Calu3 (cell line): ENCODE measurements at regions not wholly inside any gene's neighbourhood (a gene's known extent, or its start where the extent isn't known, plus 50 kb on each side); places are given as distances from the start of the nearest gene placed in this dataset.

Experiments used
- BruUV-seq: library from RNA; stranded (reverse); fragments of 400-500 nt; replicated peaks from 2 replicates; lab custom pipeline; 2021; lab: Mats Ljungman, UMichigan
- CTCF ChIA-PET: fragments of 300-600 bp; sonication (Branson Sonifier 250); formaldehyde crosslinking; loops from one replicate; lab custom pipeline; 2022; ENCODE audit warnings: antibody characterized with exemption; lab: Charles Lee
- DNase-seq: peaks from one replicate; pipeline ENCODE4 v3.0.0; 2022
- H3K27ac Mint-ChIP-seq: one replicate; pipeline ENCODE4 v1.8.0; 2022; ENCODE audit warnings: mixed read lengths; ENCODE audit not compliant: unreplicated experiment
- H3K27me3 Mint-ChIP-seq: one replicate; pipeline ENCODE4 v1.8.0; 2022; ENCODE audit warnings: mixed read lengths; ENCODE audit not compliant: unreplicated experiment
- H3K36me3 Mint-ChIP-seq: one replicate; pipeline ENCODE4 v1.8.0; 2022; ENCODE audit warnings: mild to moderate bottlenecking, moderate library complexity, mixed read lengths; ENCODE audit not compliant: insufficient read depth, unreplicated experiment
- H3K4me1 Mint-ChIP-seq: one replicate; pipeline ENCODE4 v1.8.0; 2022; ENCODE audit warnings: mild to moderate bottlenecking, low read depth, mixed read lengths; ENCODE audit not compliant: unreplicated experiment
- H3K4me3 Mint-ChIP-seq: one replicate; pipeline ENCODE4 v1.8.0; 2022; ENCODE audit warnings: mild to moderate bottlenecking, low read depth, moderate library complexity, mixed read lengths; ENCODE audit not compliant: unreplicated experiment
- H3K9me3 Mint-ChIP-seq: one replicate; pipeline ENCODE4 v1.8.0; 2022; ENCODE audit warnings: low read depth, mixed read lengths; ENCODE audit not compliant: unreplicated experiment
- CTCF ChIP-seq: fragments of 200-600 bp; IDR thresholded peaks from one replicate; pipeline ENCODE4 v1.8.0; 2022; ENCODE audit warnings: antibody characterized with exemption; ENCODE audit not compliant: unreplicated experiment
- intact Hi-C: fragments of 100-400 bp; cut with micrococcal nuclease; formaldehyde crosslinking; loops from one replicate; pipeline ENCODE4 v1.10.0; 2022; ENCODE audit not compliant: unreplicated experiment

GRCh38 chr13:86731987-86732386 is 932.8 kb upstream of the SLITRK6 start:
- H3K27ac Mint-ChIP-seq: no peak overlapping the region

DNA sequence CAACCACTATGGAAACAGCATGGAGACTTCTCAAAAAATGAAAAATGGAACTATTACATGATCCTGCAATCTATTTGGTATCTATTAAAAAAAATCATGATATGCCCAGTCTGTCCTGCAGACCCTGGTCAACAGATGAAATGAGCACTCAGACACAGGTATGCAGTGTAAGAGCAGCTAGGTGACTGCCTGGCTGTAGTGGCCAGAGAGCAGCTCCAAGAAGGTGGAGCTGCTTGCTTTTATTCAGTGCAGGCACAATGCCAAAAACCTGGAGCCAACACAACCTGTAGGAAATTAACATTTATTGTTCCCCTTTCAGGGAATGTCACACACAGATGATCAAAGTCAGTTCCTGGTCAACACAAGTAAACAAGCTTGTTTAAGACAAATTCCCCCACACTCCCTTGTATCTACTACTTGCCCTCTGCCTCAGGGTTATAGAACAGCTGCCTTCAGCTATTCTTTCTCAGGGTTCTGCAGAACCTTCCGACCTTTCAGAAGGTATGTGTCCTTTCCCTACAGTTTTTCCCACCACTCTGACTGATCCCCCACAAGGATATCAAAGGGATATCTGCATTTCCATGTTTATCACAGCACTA is 933.7 kb upstream of the SLITRK5 start:
- intact Hi-C loops: no loop called here
- H3K9me3 Mint-ChIP-seq: peaks cover 2% of the 10 kb centered on the region

More at GRCh38 chr13:86731987-86732386, 932.8 kb upstream of the SLITRK6 start:
- Mint-ChIP-seq H3K4me1 (no peaks in the 10 kb centered on the region), H3K27me3 (no peaks in the 10 kb centered on the region), H3K36me3 (no peaks in the 10 kb centered on the region), H3K9me3 (no peaks in the 10 kb centered on the region), H3K4me3 (no peak overlapping the region)
- no TSS peak for BruUV-seq
- intact Hi-C loops: no loop called here
- DNase-seq: no peak
- no peak for TF ChIP-seq CTCF
- CTCF ChIA-PET: no interaction called here

GRCh38 chr13:86741762-86742285 is 929.3 kb upstream of the SLITRK5 start:
- BruUV-seq: no TSS peak
- H3K27me3 Mint-ChIP-seq: no peaks in the 10 kb centered on the region
- intact Hi-C loops: no loop called here
- CTCF ChIA-PET: no interaction called here
- H3K4me1 Mint-ChIP-seq: no peaks in the 10 kb centered on the region
- H3K9me3 Mint-ChIP-seq: peaks cover 2% of the 10 kb centered on the region
- no peak overlapping the region for H3K27ac Mint-ChIP-seq
- H3K36me3 Mint-ChIP-seq: no peaks in the 10 kb centered on the region
- DNase-seq: no peak
- no peak overlapping the region for H3K4me3 Mint-ChIP-seq
- TF ChIP-seq CTCF: no peak

More for the DNA sequence above, 933.7 kb upstream of the SLITRK5 start:
- Mint-ChIP-seq H3K4me3 (no peak overlapping the region), H3K27ac (no peak overlapping the region), H3K36me3 (no peaks in the 10 kb centered on the region), H3K4me1 (no peaks in the 10 kb centered on the region), H3K27me3 (no peaks in the 10 kb centered on the region)
- TF ChIP-seq CTCF: no peak
- BruUV-seq: no TSS peak
- DNase-seq: no peak
- CTCF ChIA-PET: no interaction called here

DNA sequence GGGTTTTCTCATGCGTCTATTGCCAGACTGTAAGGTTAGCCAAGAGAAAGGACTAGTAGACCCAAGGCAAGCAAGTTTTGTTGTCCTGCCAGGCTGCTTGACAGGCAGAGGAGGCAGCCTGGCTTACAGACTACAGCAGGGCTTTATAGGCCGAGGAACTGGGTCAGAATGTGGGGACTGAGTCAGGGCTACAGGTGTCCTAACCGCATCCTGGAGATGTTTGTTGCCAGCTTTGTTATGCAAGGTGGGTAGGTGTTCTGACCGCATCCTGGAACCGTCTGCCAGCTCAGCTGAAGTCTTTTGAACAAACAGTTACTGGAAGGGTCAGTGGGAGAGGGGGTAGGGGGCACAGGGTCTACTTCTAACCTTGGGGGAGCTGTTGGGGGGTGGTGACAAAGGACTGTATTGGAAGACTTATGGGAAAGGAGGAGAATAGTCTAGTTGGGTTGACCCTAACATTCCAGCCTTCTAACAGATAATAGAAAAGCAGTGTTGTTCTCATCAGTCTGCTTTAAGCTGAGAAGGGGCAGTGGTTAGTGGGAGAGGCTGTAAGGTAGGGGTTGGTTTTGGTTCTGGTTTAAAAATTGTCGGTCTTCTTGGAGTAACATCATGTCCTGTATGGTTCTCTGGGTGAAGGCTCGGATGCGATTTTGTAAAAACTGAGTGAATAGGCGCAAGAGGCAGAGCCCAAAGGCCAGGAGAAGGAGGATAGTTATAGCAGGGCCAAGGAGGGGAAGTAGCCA is 913.8 kb upstream of the SLITRK5 start:
- no peak overlapping the region for H3K4me3 Mint-ChIP-seq
- no peaks in the 10 kb centered on the region for H3K36me3 Mint-ChIP-seq
- no peak for DNase-seq
- no peaks in the 10 kb centered on the region for H3K4me1 Mint-ChIP-seq
- TF ChIP-seq CTCF: no peak
- no TSS peak for BruUV-seq
- H3K9me3 Mint-ChIP-seq: peaks cover 18% of the 10 kb centered on the region
- no peak overlapping the region for H3K27ac Mint-ChIP-seq
- CTCF ChIA-PET: no interaction called here
- H3K27me3 Mint-ChIP-seq: no peaks in the 10 kb centered on the region
- intact Hi-C loops: no loop called here
